ENCODE measurements at regions not wholly inside any gene's neighbourhood (a gene's known extent, or its start where the extent isn't known, plus 50 kb on each side); places are given as distances from the start of the nearest gene placed in this dataset.

DNA sequence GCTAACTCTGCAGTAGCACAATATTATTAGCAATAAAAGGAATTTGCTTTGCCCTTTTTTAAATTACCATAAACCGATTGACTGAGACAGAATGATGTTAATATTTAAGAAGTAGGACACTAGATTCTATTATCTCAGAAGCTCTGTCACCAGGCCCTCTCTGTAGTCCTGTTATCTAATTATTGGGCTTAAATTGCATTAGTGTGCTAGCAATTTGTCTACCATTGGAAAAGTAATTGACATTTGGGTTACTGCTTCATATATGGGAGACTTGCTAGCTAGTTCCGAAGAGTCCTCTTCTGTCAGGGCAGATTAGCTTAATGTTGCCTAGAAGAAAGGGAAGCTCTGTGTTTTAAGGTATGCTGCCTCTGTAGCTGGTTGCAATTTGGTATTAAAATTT is 1107.3 kb upstream of the EEF2KMT start:
- H4K20me1 ChIP-seq (ENCODE audit: control insufficient read depth, extremely low read depth, insufficient read depth, low read length) = no peaks in the 10 kb centered on the region
- no peak overlapping the region for H2AFZ ChIP-seq (ENCODE audit: low read length)
- H3K36me3 ChIP-seq (ENCODE audit: control insufficient read depth, insufficient read depth, low read length) = no peaks in the 10 kb centered on the region
- H3K9me3 ChIP-seq (ENCODE audit: control insufficient read depth, insufficient read depth, low read depth, low read length) = no peaks in the 10 kb centered on the region
- no peak overlapping the region for H3K4me3 ChIP-seq (replicated peaks in 1 of 4; ENCODE audit: control extremely low read depth in 1 of 4, insufficient read depth in 1 of 4, low read depth in 3 of 4, low read length in 4 of 4)
- no peak for TF ChIP-seq EZH2 (IDR thresholded peaks at IDR 0.05; ENCODE audit: low read length, missing control alignments)
- TF ChIP-seq, protein P1, sequence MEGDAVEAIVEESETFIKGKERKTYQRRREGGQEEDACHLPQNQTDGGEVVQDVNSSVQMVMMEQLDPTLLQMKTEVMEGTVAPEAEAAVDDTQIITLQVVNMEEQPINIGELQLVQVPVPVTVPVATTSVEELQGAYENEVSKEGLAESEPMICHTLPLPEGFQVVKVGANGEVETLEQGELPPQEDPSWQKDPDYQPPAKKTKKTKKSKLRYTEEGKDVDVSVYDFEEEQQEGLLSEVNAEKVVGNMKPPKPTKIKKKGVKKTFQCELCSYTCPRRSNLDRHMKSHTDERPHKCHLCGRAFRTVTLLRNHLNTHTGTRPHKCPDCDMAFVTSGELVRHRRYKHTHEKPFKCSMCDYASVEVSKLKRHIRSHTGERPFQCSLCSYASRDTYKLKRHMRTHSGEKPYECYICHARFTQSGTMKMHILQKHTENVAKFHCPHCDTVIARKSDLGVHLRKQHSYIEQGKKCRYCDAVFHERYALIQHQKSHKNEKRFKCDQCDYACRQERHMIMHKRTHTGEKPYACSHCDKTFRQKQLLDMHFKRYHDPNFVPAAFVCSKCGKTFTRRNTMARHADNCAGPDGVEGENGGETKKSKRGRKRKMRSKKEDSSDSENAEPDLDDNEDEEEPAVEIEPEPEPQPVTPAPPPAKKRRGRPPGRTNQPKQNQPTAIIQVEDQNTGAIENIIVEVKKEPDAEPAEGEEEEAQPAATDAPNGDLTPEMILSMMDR (conservative IDR thresholded peaks at IDR 0.05 in 1 of 2, IDR thresholded peaks at IDR 0.05 in 1 of 2; ENCODE audit: low read depth in 1 of 2, low read length in 2 of 2) = no peak
- H3K4me2 ChIP-seq (ENCODE audit: extremely low read depth, insufficient read depth, low read length) = no peak overlapping the region
- H3K79me2 ChIP-seq (ENCODE audit: control insufficient read depth, insufficient read depth, low read length) = no peaks in the 10 kb centered on the region
- no peaks in the 10 kb centered on the region for H3K27me3 ChIP-seq (ENCODE audit: control insufficient read depth, insufficient read depth, low read length)
- H3K27ac ChIP-seq (ENCODE audit: insufficient read depth, low read length) = no peak overlapping the region
- H3K4me1 ChIP-seq (ENCODE audit: control insufficient read depth, extremely low read depth, insufficient read depth, low read length) = no peaks in the 10 kb centered on the region
- H3K9ac ChIP-seq (ENCODE audit: insufficient read depth, low read length) = no peak overlapping the region
- DNase-seq (ENCODE audit: low read depth in 2 of 2) = no peak

DNA sequence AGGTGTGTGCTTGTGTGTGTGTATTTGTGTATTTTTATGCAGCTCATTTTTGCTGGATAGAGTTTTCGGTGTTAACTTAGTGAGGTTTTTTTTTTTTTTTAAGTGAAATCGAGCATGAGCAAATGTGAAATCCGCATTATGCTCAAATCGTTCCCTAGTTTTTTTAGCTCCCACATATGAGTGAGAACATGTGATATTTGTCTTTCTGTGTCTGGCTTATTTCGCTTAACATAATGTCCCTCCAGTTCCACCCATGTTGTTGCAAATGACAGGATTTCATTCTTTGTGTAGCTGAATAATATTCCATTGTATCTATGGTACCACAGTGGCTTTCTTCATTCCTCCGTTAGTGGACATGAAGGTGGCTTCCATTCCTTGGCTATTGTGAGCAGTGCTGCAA is 1103.3 kb upstream of the EEF2KMT start:
- Histone ChIP-seq H3K9ac (ENCODE audit: insufficient read depth, low read length) (no peak overlapping the region), H3K79me2 (ENCODE audit: control insufficient read depth, insufficient read depth, low read length) (no peaks in the 10 kb centered on the region), H3K4me3 (replicated peaks in 1 of 4; ENCODE audit: control extremely low read depth in 1 of 4, insufficient read depth in 1 of 4, low read depth in 3 of 4, low read length in 4 of 4) (no peak overlapping the region), H3K27ac (ENCODE audit: insufficient read depth, low read length) (no peak overlapping the region), H3K4me2 (ENCODE audit: extremely low read depth, insufficient read depth, low read length) (no peak overlapping the region), H3K9me3 (ENCODE audit: control insufficient read depth, insufficient read depth, low read depth, low read length) (no peaks in the 10 kb centered on the region), H2AFZ (ENCODE audit: low read length) (no peak overlapping the region), H3K36me3 (ENCODE audit: control insufficient read depth, insufficient read depth, low read length) (no peaks in the 10 kb centered on the region), H3K27me3 (ENCODE audit: control insufficient read depth, insufficient read depth, low read length) (no peaks in the 10 kb centered on the region), H3K4me1 (ENCODE audit: control insufficient read depth, extremely low read depth, insufficient read depth, low read length) (no peaks in the 10 kb centered on the region), H4K20me1 (ENCODE audit: control insufficient read depth, extremely low read depth, insufficient read depth, low read length) (no peaks in the 10 kb centered on the region)
- no peak for TF ChIP-seq EZH2 (IDR thresholded peaks at IDR 0.05; ENCODE audit: low read length, missing control alignments)
- TF ChIP-seq, protein P1 (conservative IDR thresholded peaks at IDR 0.05 in 1 of 2, IDR thresholded peaks at IDR 0.05 in 1 of 2; ENCODE audit: low read depth in 1 of 2, low read length in 2 of 2) = no peak
- no peak for DNase-seq (ENCODE audit: low read depth in 2 of 2)

DNA sequence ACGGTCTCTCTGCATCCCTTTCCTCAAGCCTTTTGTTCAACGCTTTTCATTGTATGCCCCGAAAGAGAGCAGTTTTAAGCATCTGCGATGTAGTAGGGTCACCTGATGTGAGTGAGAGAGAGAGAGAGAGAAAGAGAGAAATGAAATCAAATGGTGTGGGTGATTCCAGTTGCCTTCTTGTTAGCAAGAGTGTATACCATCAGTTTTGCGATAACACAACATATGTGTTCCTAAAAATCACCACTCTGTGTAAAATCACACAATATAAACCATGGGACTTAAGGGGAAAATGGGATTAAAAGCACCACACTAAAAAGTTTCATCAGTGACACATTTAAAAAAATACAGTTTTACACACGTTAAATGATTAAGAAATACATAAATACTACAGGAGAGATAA is 1102.7 kb upstream of the EEF2KMT start:
- H3K9ac ChIP-seq (ENCODE audit: insufficient read depth, low read length) = no peak overlapping the region
- H2AFZ ChIP-seq (ENCODE audit: low read length) = no peak overlapping the region
- H3K36me3 ChIP-seq (ENCODE audit: control insufficient read depth, insufficient read depth, low read length) = no peaks in the 10 kb centered on the region
- TF ChIP-seq, protein P1 (conservative IDR thresholded peaks at IDR 0.05 in 1 of 2, IDR thresholded peaks at IDR 0.05 in 1 of 2; ENCODE audit: low read depth in 1 of 2, low read length in 2 of 2) = no peak
- TF ChIP-seq EZH2 (IDR thresholded peaks at IDR 0.05; ENCODE audit: low read length, missing control alignments) = no peak
- H3K27me3 ChIP-seq (ENCODE audit: control insufficient read depth, insufficient read depth, low read length) = no peaks in the 10 kb centered on the region
- H3K27ac ChIP-seq (ENCODE audit: insufficient read depth, low read length) = no peak overlapping the region
- no peak for DNase-seq (ENCODE audit: low read depth in 2 of 2)
- H3K79me2 ChIP-seq (ENCODE audit: control insufficient read depth, insufficient read depth, low read length) = no peaks in the 10 kb centered on the region
- no peaks in the 10 kb centered on the region for H3K9me3 ChIP-seq (ENCODE audit: control insufficient read depth, insufficient read depth, low read depth, low read length)
- no peak overlapping the region for H3K4me3 ChIP-seq (replicated peaks in 1 of 4; ENCODE audit: control extremely low read depth in 1 of 4, insufficient read depth in 1 of 4, low read depth in 3 of 4, low read length in 4 of 4)
- no peak overlapping the region for H3K4me2 ChIP-seq (ENCODE audit: extremely low read depth, insufficient read depth, low read length)
- H3K4me1 ChIP-seq (ENCODE audit: control insufficient read depth, extremely low read depth, insufficient read depth, low read length) = no peaks in the 10 kb centered on the region
- H4K20me1 ChIP-seq (ENCODE audit: control insufficient read depth, extremely low read depth, insufficient read depth, low read length) = no peaks in the 10 kb centered on the region

All from fibroblast of lung (primary cell).